NOMO-1 treated with dmso at 0.1 percent for 144 hours (cell line): ENCODE measurements at regions not wholly inside any gene's neighbourhood (a gene's known extent, or its start where the extent isn't known, plus 50 kb on each side); places are given as distances from the start of the nearest gene placed in this dataset.
"Not testable (repeated sequence)": the region's sequence is repeated elsewhere in the genome, so short reads cannot be mapped to it uniquely, and the experiment has no call there.

Source experiments
- DNase-seq: peaks from one replicate; lab custom pipeline; 2025; ENCODE audit not compliant: unreplicated experiment; lab: John Stamatoyannopoulos, UW

DNA sequence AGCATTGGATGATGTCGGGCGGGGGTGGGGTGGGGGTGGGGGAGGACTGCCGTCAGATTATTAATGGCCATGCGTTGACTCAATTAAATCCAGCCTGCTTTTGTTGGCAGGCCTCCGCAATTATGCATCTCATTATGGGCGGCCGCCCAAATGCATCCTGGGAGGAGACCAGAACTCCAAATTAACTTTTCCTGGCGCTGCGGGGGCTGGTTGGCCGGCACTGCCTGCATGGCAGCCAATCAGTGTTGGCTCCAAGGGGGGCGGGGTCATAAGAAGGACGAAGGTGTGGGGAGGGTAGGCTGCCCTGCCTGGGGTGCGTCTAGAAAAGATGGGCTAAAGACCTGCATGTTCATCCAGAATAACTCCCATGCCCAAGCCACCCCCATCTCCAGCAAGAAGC lies 83.9 kb upstream of the PAX2 start:
- DNase-seq: no peak

GRCh38 chr10:100662067-100662466 lies 83.3 kb upstream of the PAX2 start:
- no peak for DNase-seq

DNA sequence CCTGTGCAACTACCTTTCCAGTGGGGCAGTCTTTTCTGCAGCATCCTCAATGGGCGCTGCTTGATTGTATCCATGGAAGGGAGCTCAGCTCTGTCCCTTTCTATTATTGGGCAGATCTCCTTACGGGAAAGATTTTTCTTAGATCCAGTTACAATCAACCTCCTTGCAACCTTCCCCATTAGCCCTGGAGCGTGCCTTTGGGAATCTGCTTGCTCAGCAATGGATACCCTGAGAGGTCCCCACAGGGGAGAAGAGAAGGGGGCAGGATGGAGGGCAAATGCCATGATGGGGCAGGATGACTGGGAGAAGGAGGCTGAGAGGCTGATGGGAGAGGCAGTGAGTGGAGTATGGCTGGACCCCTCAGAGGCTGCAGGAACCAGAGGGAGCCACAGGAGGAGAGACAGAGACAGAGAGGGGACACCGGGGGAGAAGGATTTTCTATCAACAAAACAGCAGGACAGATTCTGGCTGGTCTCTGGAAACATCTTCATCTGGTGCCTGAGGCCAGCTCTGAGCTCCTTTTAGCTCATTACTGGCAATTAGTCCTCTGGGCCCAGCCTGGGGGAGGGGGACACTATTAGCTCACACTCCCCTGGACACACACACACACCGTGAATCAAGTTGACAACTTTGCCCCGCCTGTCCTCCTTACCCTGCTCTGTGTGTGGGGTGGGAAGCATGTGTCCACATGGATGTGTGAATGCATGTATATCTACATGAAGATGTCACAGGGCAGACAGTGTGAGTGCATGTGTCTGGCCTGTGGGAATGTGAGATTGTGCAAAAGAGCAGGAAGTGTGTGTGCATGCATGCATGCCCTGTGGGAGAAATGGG lies 80.8 kb upstream of the PAX2 start:
- DNase-seq: no peak

- DNase-seq: not testable (repeated sequence)
Measured at GRCh38 chr10:100666634-100667033, 78.7 kb upstream of the PAX2 start.

- no peak for DNase-seq
Measured at GRCh38 chr10:100669616-100670015, 75.8 kb upstream of the PAX2 start.

DNA sequence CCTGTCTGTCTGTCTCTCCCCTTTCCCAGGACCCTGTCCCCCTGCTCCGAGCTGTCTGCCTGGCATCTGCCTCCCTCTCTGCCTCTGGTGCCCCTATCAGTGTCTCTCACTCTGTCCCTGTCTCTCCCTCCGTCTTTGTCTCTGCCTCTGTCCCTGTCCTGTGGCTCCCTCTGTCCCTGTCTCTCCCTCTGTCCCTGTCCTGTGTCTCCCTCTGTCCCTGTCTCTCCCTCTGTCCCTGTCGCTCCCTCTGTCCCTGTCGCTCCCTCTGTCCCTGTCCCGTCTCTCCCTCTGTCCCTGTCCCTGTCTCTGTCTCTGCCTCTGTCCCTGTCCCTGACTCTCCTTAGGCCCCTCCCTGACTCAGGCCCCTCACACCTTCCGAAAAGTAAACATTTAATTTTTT lies 75.0 kb upstream of the PAX2 start:
- DNase-seq: no peak

GRCh38 chr10:100670828-100671479 lies 74.4 kb upstream of the PAX2 start:
- no peak for DNase-seq

DNA sequence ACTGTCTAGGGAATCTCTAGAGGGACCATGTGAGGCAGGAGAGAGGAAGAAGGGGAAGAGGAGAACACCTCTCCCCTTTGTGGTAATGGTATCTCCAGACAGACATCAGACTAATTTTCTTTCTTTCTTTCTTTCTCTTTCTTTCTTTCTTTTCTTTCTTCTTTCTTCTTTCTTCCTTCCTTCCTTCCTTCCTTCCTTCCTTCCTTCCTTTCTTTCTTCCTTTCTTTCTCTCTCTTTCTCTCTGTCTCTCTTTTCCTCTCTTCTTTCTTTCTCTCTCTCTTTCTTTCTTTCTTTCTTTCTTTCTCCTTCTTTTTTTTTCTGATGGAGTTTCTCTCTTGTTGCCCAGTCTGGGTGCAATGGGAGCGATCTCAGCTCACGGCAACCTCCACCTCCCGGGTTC lies 73.2 kb upstream of the PAX2 start:
- no peak for DNase-seq

- no peak for DNase-seq
Measured at GRCh38 chr10:100677290-100677945, 68.0 kb upstream of the PAX2 start.

- DNase-seq: no peak
Measured at GRCh38 chr10:100679327-100679726, 66.1 kb upstream of the PAX2 start.

DNA sequence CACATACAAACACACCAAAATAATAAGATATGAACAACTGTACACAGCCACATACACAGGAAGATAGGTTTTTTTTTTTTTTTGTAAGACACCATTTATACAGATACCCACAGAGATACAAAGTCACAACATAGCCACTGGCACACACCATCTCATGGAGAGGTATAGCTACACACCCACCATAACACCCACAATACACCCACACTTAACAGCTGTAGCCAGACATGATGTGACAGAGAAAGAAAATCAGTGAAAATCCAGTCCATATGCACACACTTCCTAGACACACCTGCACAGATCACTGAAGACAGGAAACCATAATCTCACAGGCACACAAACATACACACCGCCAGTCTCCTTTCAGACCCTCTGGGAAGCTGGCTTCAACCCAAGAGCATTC lies 62.4 kb upstream of the PAX2 start:
- no peak for DNase-seq

- DNase-seq: no peak
Measured at GRCh38 chr10:100683545-100684300, 61.7 kb upstream of the PAX2 start.

GRCh38 chr10:100684688-100685235 lies 60.6 kb upstream of the PAX2 start:
- no peak for DNase-seq

DNA sequence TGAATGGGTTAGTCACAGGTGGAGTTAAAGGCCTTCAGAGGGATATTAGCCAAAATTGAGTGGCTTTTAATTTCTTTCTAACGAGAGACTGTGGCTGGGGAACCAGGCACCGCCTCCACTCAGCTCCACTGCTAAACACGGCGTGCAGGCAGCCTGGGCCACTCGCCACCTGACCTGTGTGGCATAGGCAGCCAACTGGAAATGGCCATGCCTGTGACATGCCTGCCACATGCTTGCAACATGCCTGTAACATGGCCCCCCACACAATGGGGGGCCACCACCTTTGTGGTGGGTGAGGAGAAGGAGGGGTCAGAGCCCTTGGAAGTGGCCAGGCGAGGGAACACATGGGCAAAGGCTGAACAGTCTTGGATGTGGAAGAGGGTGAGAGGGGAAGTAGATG lies 60.1 kb upstream of the PAX2 start:
- DNase-seq: no peak

DNA sequence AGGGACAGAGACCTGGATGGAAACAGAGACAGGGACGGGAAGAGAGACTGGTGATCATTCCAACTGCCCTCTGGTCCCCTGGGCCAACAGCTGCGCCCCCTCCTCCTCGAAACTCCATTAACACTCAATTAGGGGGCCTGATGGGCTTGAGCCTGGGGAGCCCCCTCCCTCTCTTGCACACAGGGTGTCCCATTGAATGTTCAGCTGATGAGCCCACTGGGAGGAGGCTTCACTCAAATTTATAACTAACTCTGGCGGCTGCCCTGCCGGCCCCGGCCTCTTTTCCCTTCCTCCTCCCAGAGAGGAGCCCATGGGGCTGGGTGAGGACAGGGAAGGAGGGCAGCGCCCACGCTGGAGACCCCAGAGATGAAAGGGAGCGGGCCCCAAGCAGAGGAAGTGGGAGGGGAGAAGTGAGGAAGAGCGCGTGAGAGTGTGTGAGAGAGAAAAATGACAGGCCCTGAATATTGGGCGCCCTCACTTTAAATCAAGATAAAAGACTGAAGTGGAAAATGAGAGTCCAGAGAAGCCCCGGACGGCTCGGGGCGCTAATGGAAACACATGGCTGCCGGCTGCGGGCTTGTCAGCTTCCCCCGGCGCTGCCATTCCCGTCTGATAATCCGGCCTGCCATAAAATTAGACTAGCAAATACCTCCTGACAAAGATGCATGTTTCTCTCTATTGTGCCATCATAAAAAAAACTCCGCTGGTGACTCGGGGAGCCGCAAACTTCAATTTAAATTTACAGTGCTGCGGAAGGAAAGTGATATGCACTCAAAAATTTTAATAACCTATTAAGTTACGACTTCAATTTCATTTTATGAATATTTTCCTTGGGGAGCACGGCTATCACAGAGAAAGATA lies 58.0 kb upstream of the PAX2 start:
- no peak for DNase-seq

GRCh38 chr10:100688201-100688600 lies 57.2 kb upstream of the PAX2 start:
- DNase-seq: no peak

- DNase-seq: peak; percentile 38
Measured at GRCh38 chr10:100693821-100694220, 51.6 kb upstream of the PAX2 start.
